ENCODE measurements at regions not wholly inside any gene's neighbourhood (a gene's known extent, or its start where the extent isn't known, plus 50 kb on each side); places are given as distances from the start of the nearest gene placed in this dataset.

- DNase-seq, result no peak
Measured at GRCh38 chr10:85152496-85152895, 824.1 kb downstream of the CCSER2 start.

- no peak for DNase-seq
Measured at GRCh38 chr10:85152911-85153310, 824.5 kb downstream of the CCSER2 start.

DNA sequence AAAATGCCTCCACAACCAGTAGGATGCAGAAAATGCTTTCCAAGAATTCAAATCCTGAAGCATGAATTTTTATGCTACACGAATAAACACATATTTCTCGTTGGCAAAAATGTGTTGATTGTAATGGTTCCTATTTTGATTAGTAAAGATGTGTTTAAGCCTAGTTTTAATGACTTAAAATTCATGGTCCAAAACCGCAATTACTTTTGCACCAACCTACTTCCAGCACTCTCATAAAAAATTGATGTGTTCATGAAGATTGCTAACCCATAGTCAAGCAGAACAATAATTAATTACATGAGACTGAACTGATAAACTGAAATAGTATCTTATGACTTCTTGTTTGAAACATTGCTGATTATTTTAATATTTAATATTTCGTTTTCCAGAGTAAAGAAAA lies 828.8 kb downstream of the CCSER2 start:
- no peak for DNase-seq

- no peak for DNase-seq
Measured at GRCh38 chr10:85168243-85168642, 839.9 kb downstream of the CCSER2 start.

DNA sequence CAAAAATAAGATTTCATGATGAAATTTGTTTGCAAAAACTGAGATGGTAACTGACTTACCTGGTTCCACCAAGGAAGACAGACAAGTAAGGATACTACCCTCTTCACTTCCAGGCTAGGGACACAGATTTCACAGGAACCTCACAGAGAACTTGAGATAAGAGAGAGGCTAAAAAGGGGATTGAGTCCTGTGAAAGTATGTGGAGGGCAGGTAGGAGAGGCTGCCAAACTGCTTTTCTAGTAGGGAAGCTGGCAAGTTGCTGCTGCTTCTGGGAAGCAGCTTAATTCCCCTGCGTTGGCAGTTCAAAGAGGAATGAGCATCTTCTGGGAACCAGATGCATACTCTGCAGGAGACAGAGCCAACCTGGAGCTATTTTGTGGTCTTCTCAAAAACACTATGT lies 841.6 kb downstream of the CCSER2 start:
- DNase-seq, result no peak

DNA sequence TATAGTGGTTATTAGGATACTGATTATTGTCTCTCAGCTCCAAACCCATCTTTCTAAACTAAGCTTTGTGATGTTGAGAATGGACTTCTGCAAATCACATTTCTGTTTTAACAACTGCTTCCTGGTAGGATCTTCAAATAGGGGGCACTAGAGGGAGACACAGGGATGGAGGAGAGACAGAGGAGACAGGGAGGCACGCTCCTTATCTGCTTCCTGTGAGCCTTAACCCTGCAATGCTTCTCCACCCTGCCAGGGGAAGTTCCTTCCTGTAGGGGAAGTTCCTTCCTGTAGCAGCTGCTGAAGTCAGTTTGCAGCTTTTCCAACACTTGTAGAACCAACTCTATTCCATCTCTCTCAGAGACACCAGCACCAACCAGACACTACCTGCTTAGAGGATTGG lies 847.2 kb downstream of the CCSER2 start:
- no peak for DNase-seq

- DNase-seq, result no peak
Measured at GRCh38 chr10:85177767-85178166, 849.4 kb downstream of the CCSER2 start.

DNA sequence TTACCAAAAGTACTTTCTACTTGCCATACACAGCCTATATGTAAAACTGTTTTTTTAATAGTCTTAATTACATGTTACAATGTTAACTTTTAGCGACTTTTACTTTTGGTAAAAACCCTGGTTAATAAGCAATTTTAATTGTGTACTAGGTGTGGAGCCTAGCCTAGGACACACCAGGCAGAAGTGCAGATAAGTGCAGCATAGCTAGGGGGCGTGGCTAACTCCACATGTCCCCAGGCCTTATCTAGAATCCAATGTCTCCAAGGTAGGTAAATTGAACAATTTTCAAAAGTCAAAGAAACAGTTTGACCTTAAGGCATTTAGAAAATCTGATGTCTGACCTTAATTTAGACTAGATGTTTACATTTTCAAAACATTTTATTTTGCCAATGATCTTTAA lies 858.7 kb downstream of the CCSER2 start:
- no peak for DNase-seq

GRCh38 chr10:85188770-85189484 lies 860.5 kb downstream of the CCSER2 start:
- DNase-seq, result no peak

DNA sequence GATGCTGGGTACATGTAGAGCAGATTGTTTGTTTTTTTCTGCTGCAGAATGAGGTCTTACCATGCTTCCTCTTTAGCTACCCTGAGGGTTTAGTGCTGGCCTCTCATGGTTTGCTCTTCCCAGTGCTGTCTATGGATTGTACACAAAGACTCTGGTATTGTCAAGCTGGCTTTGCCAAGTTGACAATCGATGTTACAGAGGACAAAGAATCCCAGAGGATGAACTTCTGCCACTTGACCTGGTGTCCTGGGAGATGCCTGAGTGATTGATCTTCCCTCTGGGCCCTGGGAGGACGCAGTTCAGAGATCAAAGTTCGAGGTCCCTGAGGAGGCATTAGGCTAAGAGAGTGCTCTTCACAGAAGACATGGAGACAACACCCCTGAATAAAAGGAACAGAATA lies 865.4 kb downstream of the CCSER2 start:
- no peak for DNase-seq

DNA sequence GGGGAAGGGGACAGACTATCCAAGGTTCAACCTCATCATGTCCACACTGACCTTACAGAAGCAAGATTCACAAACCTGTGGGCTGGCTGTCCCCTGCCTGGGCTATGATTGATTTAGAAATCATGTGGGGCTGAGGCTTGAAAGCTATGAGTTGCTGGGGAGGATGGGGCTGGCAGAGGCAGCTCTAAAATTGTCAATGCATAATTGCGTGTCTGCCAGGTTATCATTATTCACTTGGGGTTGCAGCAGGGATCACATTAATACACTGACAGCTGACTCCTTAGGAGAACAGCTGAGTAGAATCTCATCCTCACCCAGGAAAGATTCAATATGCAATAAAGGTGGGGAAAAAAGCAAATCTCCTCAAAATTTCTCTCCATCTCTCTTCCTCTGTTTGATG lies 866.3 kb downstream of the CCSER2 start:
- DNase-seq, result no peak

DNA sequence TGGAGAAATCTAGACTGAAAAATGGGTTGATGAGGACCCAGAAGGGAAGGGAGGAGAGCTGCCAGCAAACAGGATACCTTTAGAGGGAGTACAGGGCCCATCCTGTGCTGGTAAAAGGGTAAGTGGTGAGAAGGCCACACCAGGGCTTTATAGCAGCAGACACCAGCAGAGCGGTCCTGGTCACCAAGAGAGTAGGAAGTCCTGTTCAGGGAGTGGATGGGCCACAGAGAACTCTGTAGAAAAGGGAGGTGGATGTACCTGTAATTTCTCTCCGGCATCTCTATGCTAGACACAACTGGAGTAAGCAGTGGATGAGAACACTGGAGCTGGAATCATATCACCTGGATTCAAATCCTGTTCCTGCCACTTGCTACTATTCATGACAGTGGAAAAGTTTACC lies 867.2 kb downstream of the CCSER2 start:
- DNase-seq, result no peak

DNA sequence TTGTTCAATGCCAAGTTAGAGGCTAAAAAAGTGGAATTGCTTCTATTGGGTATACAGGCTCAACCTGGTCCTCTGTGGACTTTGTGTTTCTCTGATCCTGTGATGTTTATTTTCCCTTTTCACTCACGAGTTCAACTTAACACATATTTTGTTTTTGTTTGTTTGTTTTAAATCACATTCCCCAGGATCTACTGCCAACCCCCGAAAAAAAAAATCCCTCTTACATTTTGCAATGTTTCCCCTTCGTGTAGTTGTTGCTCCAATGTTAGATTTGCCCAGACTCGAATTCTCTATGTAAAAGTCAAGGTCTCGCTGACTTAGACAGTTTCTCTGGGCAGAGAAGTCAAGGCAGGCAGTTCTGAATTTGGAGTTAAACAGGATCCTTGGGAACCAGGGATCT lies 876.4 kb downstream of the CCSER2 start:
- no peak for DNase-seq

GRCh38 chr10:85212526-85212925 lies 884.1 kb downstream of the CCSER2 start:
- no peak for DNase-seq

GRCh38 chr10:85213493-85213892 lies 885.1 kb downstream of the CCSER2 start:
- DNase-seq, result no peak

DNA sequence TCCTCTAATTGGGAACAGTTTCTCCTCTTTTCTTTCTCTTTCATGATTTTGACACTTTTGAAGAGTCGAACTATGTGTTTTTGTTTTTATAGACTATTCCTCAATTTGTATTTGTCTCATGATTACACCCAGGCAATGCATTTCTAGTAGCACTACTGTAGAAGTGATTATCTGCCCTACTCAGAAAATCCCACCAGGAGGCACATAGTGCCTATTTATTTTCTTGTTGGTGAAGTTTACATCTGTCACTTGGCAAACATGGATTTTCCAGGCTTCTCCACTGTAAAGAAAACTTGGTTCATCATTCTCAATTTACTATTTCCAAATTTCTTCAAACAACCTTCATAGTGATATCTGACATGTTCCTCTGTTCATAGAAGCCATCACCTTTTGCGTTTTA lies 893.9 kb downstream of the CCSER2 start:
- DNase-seq, result no peak

GRCh38 chr10:85224366-85224940 lies 896.1 kb downstream of the CCSER2 start:
- DNase-seq, result no peak

DNA sequence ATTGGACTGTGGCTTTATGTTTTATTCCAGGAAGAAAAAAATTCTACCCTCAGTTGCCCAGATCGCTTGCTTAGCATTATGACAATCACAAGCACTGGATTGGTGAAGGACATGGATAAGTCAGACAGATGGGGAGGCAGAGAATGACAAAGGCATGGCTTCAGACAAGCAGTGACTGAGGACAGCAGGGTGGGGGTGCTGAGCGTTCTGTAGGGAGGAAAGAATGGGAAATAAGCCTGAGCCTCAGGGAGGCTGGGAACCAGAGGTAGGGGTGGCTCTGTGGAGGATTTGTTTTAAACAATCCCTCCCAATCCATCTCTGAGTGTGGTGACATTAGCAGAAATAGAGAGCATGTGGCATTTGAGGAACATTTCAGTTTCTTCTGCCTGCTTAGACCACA lies 896.9 kb downstream of the CCSER2 start:
- DNase-seq, result no peak

- DNase-seq, result no peak
Measured at GRCh38 chr10:85226596-85226995, 898.2 kb downstream of the CCSER2 start.

GRCh38 chr10:85228726-85229125 lies 900.3 kb downstream of the CCSER2 start:
- no peak for DNase-seq

DNA sequence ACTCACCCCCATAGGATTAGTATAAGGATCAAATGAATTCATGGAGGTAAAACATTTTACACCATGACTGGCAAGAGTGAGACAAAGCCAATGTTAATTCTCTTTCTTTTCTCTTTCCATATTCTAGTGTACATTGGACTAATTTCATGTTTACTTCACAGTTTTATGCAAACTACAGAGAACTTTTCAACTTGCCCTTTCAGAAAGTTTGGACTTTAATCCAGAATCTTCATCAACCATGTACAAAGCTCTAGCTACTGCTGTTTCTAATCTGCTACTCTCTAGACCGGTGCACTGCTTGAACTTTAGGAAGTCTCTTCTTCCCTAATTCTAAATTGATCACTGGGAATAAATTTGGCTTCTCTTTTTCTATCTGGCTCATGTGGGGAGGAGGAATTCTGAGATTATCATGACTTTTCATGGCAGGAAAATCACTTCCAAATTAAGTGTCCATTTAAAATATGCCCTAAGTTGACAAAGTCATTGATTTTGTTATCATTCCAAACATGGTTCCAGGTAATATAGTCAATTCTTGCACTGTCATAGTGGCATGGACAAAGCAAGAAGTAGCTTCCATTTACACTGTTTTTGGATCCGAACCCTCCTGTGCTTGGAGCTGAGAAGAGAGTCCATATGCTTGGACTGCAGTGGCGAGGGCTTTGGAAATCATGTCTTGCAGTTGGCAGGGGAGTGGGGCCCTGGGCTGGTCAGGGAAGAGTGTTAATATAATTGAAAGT lies 903.3 kb downstream of the CCSER2 start:
- DNase-seq, result no peak

GRCh38 chr10:85235258-85235657 lies 906.9 kb downstream of the CCSER2 start:
- DNase-seq, result no peak

- DNase-seq, result no peak
Measured at GRCh38 chr10:85238676-85239075, 910.3 kb downstream of the CCSER2 start.

DNA sequence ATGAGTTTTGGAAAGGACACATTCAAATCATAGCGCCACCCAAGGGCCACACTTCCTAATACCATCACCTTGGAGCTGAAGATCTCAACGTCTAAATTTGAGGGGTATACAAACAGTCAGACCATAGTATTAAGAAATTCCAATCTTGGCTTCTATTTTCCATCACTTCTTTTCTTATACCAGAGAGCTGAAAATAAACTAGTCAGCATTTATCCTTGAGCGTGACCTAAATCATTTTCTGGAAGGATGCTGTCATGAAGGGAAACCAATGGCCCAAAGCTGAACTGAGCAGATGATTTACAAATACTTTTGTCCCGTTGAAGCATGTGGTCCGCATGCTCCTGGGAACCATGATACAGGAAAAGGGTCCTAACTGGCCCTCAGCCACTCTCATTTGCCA lies 921.9 kb downstream of the CCSER2 start:
- DNase-seq, result no peak
